ENCODE measurements at regions not wholly inside any gene's neighbourhood (a gene's known extent, or its start where the extent isn't known, plus 50 kb on each side); places are given as distances from the start of the nearest gene placed in this dataset.

- TF ChIP-seq POLR2A (IDR thresholded peaks at IDR 0.05; ENCODE audit: low read length) (no peak), GATA1 (IDR thresholded peaks at IDR 0.05; ENCODE audit: low read depth, low read length) (no peak)
These were observed 782.9 kb upstream of the HTR2C start for GRCh38 chrX:113800955-113801354.

All from erythroblast (primary cell).